Upper lobe of left lung (tissue), 6 donors: ENCODE measurements at regions not wholly inside any gene's neighbourhood (a gene's known extent, or its start where the extent isn't known, plus 50 kb on each side); places are given as distances from the start of the nearest gene placed in this dataset.
A peak's percentile ranks its signal among the peaks of the same experiment; 100 is the strongest.

Source experiments
- ATAC-seq, 2 donors: fragments of 200-7000 bp; cut with Tn5 transposase; one replicate each; pipeline ENCODE4 v1.9.1; 2022; ENCODE audit warnings: mild to moderate bottlenecking in 2 of 2, moderate library complexity in 2 of 2; ENCODE audit not compliant: low FRiP score in 2 of 2
- DNase-seq, 2 donors: peaks; one replicate each; pipeline ENCODE4 v3.0.0-alpha.2; 2019 to 2020
- H3K27ac ChIP-seq, 4 donors: fragments of 200-600 bp; sonication (generic); one replicate each; pipeline ENCODE4 v1.5.1; 2016 to 2019
- H3K27me3 ChIP-seq, 4 donors: fragments of 200-600 bp; sonication (generic); one replicate each; pipeline ENCODE4 v1.5.1; 2017 to 2019
- H3K36me3 ChIP-seq, 4 donors: fragments of 200-600 bp; sonication (generic); one replicate each; pipeline ENCODE4 v1.5.1; 2016 to 2019
- H3K4me1 ChIP-seq, 4 donors: fragments of 200-600 bp; sonication (generic); one replicate each; pipeline ENCODE4 v1.5.1; 2018 to 2019
- H3K4me3 ChIP-seq, 4 donors: fragments of 200-600 bp; sonication (generic); one replicate each; pipeline ENCODE4 v1.5.1; 2017 to 2019; ENCODE audit warnings: mild to moderate bottlenecking in 2 of 4, moderate library complexity in 1 of 4
- H3K9me3 ChIP-seq, 4 donors: fragments of 200-600 bp; sonication (generic); one replicate each; pipeline ENCODE4 v1.5.1; 2018 to 2019
- EP300 ChIP-seq, 4 donors: sonication (generic); formaldehyde crosslinking; IDR thresholded peaks; one replicate each; pipeline ENCODE4 v1.5.1; 2017; ENCODE audit warnings: antibody characterized with exemption in 4 of 4, control low read depth in 2 of 4
- POLR2A ChIP-seq, 4 donors: fragments of 450-650 bp; IDR thresholded peaks; one replicate each; pipeline ENCODE4 v1.5.1; 2016 to 2017; ENCODE audit warnings: antibody characterized with exemption in 4 of 4, mild to moderate bottlenecking in 2 of 4
- POLR2AphosphoS5 ChIP-seq, 2 donors: sonication (generic); formaldehyde crosslinking; IDR thresholded peaks; one replicate each; pipeline ENCODE4 v1.5.1; 2017; ENCODE audit warnings: antibody characterized with exemption in 2 of 2
- WGBS, 2 donors: methylation state at CpG; one replicate each; pipeline ENCODE4 v1.1.5; 2017 to 2018; 5-methylcytosine and 5-hydroxymethylcytosine counted together
- TF ChIP-seq, protein P1 (sequence below), 6 experiments: fragments of 450-650 bp in 4 of 6; fragments of 200-600 bp in 2 of 6; sonication (generic) in 2 of 6; IDR thresholded peaks; one replicate each; pipeline ENCODE4 v1.5.1; 2016 to 2019; ENCODE audit warnings: antibody characterized with exemption in 6 of 6
- donor health status: DM: no; HTN: no; CAD: no; lungs with moderate emphysema.
- donor health status: DM: no; HTN: yes; CAD: no; lungs with severe emphysema.

DNA sequence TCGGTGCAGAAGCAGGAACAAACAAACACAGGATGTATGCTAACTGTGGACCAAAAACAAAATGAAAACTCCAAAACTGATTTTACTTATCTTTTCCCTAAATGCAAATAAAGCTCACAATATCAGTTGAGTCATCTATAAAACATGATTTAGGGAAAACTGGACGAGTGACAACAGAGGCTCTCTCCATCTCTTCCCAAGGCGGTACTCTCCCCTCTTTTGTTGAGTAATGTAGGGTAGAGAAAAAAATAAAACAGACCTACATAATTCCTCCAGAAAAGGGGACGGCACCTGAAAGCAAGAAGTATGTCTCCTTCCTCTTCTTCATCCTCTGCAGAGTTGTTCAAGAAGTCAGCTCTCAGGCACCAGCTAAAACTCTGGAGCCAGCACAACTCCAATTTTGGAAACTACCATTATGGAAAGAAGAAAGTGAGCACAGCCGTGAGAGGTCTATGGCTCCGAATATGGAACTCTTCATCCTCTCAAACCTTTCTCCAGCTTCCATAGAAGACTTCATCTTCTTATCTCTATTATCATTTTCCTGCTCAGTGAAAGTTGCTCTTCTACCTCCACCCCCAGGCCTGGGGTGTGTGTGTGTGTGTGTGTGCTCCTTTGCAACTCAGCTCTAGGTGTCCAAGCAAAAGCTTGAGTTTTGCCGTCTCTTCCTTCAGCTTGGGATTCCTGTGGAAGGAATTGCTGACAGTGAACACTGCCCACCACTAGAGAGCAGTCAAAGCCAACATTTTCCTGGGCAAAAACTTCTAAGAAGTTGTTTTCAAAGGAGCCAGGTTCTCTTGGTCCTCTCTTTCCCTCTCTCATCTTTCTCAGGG, 155.4 kb downstream of the DIO2 start:
- Histone ChIP-seq H3K4me3 (no peak overlapping the region), H3K27ac (no peak overlapping the region), H3K9me3 (no peaks in the 10 kb centered on the region), H3K4me1 (no peaks in the 10 kb centered on the region), H3K27me3 (no peaks in the 10 kb centered on the region), H3K36me3 (no peaks in the 10 kb centered on the region)
- WGBS, 2 donors: 57 to 59% methylated on average over 7 of the region's 7 CpGs
- DNase-seq (no peak), ATAC-seq (peak in 1 of 2 donors; percentile 69)
- TF ChIP-seq EP300 (IDR thresholded peaks at IDR 0.05): no peak
- TF ChIP-seq, protein P1, sequence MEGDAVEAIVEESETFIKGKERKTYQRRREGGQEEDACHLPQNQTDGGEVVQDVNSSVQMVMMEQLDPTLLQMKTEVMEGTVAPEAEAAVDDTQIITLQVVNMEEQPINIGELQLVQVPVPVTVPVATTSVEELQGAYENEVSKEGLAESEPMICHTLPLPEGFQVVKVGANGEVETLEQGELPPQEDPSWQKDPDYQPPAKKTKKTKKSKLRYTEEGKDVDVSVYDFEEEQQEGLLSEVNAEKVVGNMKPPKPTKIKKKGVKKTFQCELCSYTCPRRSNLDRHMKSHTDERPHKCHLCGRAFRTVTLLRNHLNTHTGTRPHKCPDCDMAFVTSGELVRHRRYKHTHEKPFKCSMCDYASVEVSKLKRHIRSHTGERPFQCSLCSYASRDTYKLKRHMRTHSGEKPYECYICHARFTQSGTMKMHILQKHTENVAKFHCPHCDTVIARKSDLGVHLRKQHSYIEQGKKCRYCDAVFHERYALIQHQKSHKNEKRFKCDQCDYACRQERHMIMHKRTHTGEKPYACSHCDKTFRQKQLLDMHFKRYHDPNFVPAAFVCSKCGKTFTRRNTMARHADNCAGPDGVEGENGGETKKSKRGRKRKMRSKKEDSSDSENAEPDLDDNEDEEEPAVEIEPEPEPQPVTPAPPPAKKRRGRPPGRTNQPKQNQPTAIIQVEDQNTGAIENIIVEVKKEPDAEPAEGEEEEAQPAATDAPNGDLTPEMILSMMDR (IDR thresholded peaks at IDR 0.05): peak in 4 of 6 experiments; percentile 33 to 53 (median 40)
- no peak for TF ChIP-seq POLR2A (IDR thresholded peaks at IDR 0.05)

DNA sequence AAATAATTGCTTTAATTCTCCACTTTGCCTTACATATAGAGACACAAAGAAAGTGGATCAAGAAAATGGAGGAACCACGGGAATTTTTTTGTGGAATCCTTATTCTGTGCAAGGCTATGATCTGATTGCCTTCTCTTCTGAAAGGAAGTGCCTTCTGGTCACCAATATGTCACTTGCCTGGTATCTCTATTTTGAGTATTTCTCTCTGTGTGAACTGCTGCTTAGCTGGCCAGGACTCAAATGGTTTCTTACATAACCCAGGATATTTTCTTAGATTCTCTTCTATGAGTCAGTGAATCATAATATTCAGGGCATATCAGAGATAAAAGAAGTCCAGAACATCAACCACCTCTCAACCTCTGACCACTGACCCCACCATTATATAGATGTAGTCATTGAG, 156.1 kb downstream of the DIO2 start:
- Histone ChIP-seq H3K27ac (no peak overlapping the region), H3K36me3 (no peaks in the 10 kb centered on the region), H3K9me3 (no peaks in the 10 kb centered on the region), H3K27me3 (no peaks in the 10 kb centered on the region), H3K4me3 (no peak overlapping the region), H3K4me1 (no peaks in the 10 kb centered on the region)
- ATAC-seq (no peak), DNase-seq (no peak)
- TF ChIP-seq EP300 (IDR thresholded peaks at IDR 0.05) (no peak), POLR2AphosphoS5 (IDR thresholded peaks at IDR 0.05) (no peak), POLR2A (IDR thresholded peaks at IDR 0.05) (no peak)
- TF ChIP-seq, protein P1 (IDR thresholded peaks at IDR 0.05): no peak
- WGBS, 2 donors: 69 to 76% methylated on average over 1 of the region's 1 CpG

DNA sequence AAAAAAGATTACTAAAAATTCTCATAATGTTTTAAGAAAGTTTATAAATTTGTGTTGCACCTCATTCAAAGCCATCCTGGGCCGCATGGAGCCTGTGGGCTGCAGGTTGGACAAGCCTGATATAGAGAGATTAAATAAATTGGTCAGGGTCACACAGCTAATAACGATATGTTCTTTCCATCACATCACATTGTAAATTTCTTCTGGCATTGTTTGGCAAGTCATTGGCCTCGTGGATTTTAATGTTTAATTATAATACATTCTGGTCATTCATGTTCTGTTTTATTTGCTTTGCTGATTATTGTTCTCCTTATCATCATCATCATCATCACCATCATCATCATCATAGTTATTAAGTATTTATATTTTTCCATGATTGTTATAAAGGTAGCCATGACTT, 157.3 kb downstream of the DIO2 start:
- H3K9me3 ChIP-seq: no peaks in the 10 kb centered on the region
- H3K4me1 ChIP-seq: no peaks in the 10 kb centered on the region
- TF ChIP-seq POLR2AphosphoS5 (IDR thresholded peaks at IDR 0.05) (no peak), POLR2A (IDR thresholded peaks at IDR 0.05) (no peak), EP300 (IDR thresholded peaks at IDR 0.05) (no peak)
- TF ChIP-seq, protein P1 (IDR thresholded peaks at IDR 0.05): no peak
- no peak overlapping the region for H3K27ac ChIP-seq
- no peak overlapping the region for H3K4me3 ChIP-seq
- WGBS, 2 donors: 68 to 77% methylated on average over 3 of the region's 3 CpGs
- ATAC-seq: no peak
- no peak for DNase-seq
- H3K36me3 ChIP-seq: no peaks in the 10 kb centered on the region
- no peaks in the 10 kb centered on the region for H3K27me3 ChIP-seq

DNA sequence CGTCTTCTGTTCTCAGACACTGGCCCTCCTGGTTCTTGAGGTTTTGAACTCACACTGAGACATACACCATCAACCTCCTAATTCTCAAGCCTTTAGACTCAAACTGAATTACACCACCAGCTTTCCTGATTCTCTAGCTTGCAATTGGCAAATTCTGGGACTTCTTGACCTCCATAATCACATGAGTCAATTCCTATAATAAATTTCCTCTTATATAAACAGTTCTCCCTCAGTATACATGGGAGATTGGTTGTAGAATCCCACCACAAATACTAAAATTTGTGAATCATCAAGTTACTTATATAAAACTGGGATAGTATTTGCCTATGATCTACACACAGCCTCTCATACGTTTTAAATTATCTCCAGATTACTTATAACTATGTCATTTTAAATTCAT, 162.2 kb downstream of the DIO2 start:
- Histone ChIP-seq H3K27me3 (no peaks in the 10 kb centered on the region), H3K4me1 (no peaks in the 10 kb centered on the region), H3K36me3 (no peaks in the 10 kb centered on the region), H3K4me3 (no peak overlapping the region), H3K27ac (no peak overlapping the region), H3K9me3 (no peaks in the 10 kb centered on the region)
- ATAC-seq (no peak), DNase-seq (no peak)
- TF ChIP-seq, protein P1 (IDR thresholded peaks at IDR 0.05): no peak
- TF ChIP-seq POLR2A (IDR thresholded peaks at IDR 0.05) (no peak), POLR2AphosphoS5 (IDR thresholded peaks at IDR 0.05) (no peak), EP300 (IDR thresholded peaks at IDR 0.05) (no peak)
- WGBS, 2 donors: 75 to 91% methylated on average over 2 of the region's 2 CpGs

DNA sequence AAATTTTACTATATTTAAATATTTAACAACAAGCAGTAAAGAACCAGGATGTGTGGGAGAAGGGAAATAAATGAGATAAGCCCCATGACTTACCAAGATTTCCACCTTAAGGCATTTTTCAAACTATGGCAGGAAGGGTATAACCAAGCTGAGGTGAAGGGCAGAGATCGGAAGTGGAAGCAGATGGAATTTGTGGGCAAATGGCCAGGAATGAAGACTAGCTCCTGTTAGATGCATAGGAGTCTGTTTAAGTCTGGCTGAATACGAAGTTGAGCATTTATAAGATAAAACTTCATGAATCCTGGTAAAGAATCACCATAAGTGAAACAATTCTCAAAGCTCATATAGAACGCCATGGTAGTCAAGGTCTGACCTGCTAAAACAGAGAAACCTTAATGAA, 163.5 kb downstream of the DIO2 start:
- ATAC-seq: no peak
- Histone ChIP-seq H3K27ac (no peak overlapping the region), H3K4me1 (no peaks in the 10 kb centered on the region), H3K4me3 (no peak overlapping the region), H3K36me3 (no peaks in the 10 kb centered on the region), H3K9me3 (no peaks in the 10 kb centered on the region), H3K27me3 (no peaks in the 10 kb centered on the region)
- 64 to 71% methylated on average over 3 of the region's 3 CpGs for WGBS, 2 donors
- no peak for DNase-seq
- no peak for TF ChIP-seq POLR2A (IDR thresholded peaks at IDR 0.05)
- TF ChIP-seq, protein P1 (IDR thresholded peaks at IDR 0.05): no peak
- TF ChIP-seq POLR2AphosphoS5 (IDR thresholded peaks at IDR 0.05): no peak
- TF ChIP-seq EP300 (IDR thresholded peaks at IDR 0.05): no peak
